HEK293 (cell line): ENCODE measurements at regions not wholly inside any gene's neighbourhood (a gene's known extent, or its start where the extent isn't known, plus 50 kb on each side); places are given as distances from the start of the nearest gene placed in this dataset.
A peak's percentile ranks its signal among the peaks of the same experiment; 100 is the strongest.
"Not testable (repeated sequence)": the region's sequence is repeated elsewhere in the genome, so short reads cannot be mapped to it uniquely, and the experiment has no call there.

Experiments used
- CTCF ChIA-PET: fragments of 350-600 bp; formaldehyde crosslinking; extraction: SDS; loops from one replicate; lab custom pipeline; 2021; ENCODE audit warnings: antibody characterized with exemption; lab: Yijun Ruan, JAX
- POLR2A ChIA-PET: fragments of 300-600 bp; formaldehyde crosslinking; extraction: SDS; loops from one replicate; lab custom pipeline; 2020; ENCODE audit warnings: antibody characterized with exemption, inconsistent platforms; lab: Yijun Ruan, JAX
- H3K27ac ChIP-seq: fragments of 200-500 bp; sonication (Bioruptor generic); 2 replicates; pipeline ENCODE4 v1.5.1; 2014; ENCODE audit warnings: low read depth, low read length, control low read depth, inconsistent platforms; ENCODE audit errors: extremely low read depth
- H3K36me3 ChIP-seq, 2 experiments: fragments of 200-500 bp in 1 of 2; sonication (Bioruptor generic) in 1 of 2; 1 replicate in 1 of 2; 2 replicates in 1 of 2; pipeline ENCODE4 v1.5.1; 2014 to 2017; ENCODE audit warnings: inconsistent platforms in 2 of 2, low read length in 2 of 2; ENCODE audit not compliant: control insufficient read depth in 2 of 2, insufficient read depth in 1 of 2
- H3K4me1 ChIP-seq: fragments of 200-500 bp; sonication (Bioruptor generic); 2 replicates; pipeline ENCODE4 v1.5.1; 2014; ENCODE audit warnings: mild to moderate bottlenecking, low read length, inconsistent platforms; ENCODE audit not compliant: control insufficient read depth, insufficient read depth
- H3K4me3 ChIP-seq: 2 replicates; pipeline ENCODE4 v1.5.1; 2011; ENCODE audit warnings: low read depth, mild to moderate bottlenecking, control low read depth, low read length, moderate library complexity
- H3K9me3 ChIP-seq: fragments of 200-500 bp; sonication (Bioruptor generic); 2 replicates; pipeline ENCODE4 v1.5.1; 2014; ENCODE audit warnings: low read depth, low read length, inconsistent platforms; ENCODE audit not compliant: control insufficient read depth, insufficient read depth
- EGR2 ChIP-seq: fragments of 450-650 bp; formaldehyde crosslinking; IDR thresholded peaks from 2 replicates; pipeline ENCODE4 v1.5.1; 2016; ENCODE audit warnings: low read depth, missing biosample characterization, missing genetic modification characterization
- GLIS2 ChIP-seq: fragments of 450-650 bp; formaldehyde crosslinking; IDR thresholded peaks from 2 replicates; pipeline ENCODE4 v1.5.1; 2016; ENCODE audit warnings: missing biosample characterization, missing genetic modification characterization
- HOXD13 ChIP-seq: sonication (generic); formaldehyde crosslinking; IDR thresholded peaks from 2 replicates; pipeline ENCODE4 v1.8.0; 2022; ENCODE audit warnings: missing genetic modification reagents, borderline replicate concordance
- SP2 ChIP-seq: fragments of 450-650 bp; formaldehyde crosslinking; IDR thresholded peaks from 2 replicates; pipeline ENCODE4 v1.5.1; 2016; ENCODE audit warnings: missing biosample characterization, missing genetic modification characterization
- ZBTB11 ChIP-seq: fragments of 450-650 bp; formaldehyde crosslinking; conservative IDR thresholded peaks from 2 replicates; pipeline ENCODE4 v1.5.1; 2016; ENCODE audit warnings: low read depth, missing biosample characterization, missing genetic modification characterization
- ZFHX2 ChIP-seq: fragments of 450-650 bp; formaldehyde crosslinking; conservative IDR thresholded peaks from 2 replicates; pipeline ENCODE4 v1.5.1; 2016; ENCODE audit warnings: missing biosample characterization, missing genetic modification characterization
- ZNF221 ChIP-seq: fragments of 450-650 bp; formaldehyde crosslinking; IDR thresholded peaks from 2 replicates; pipeline ENCODE4 v1.5.1; 2017; ENCODE audit warnings: missing biosample characterization, missing genetic modification characterization, borderline replicate concordance
- ZNF248 ChIP-seq: fragments of 450-650 bp; formaldehyde crosslinking; IDR thresholded peaks from 2 replicates; pipeline ENCODE4 v1.5.1; 2017; ENCODE audit warnings: missing biosample characterization, missing genetic modification characterization
- ZNF518A ChIP-seq: fragments of 450-650 bp; formaldehyde crosslinking; conservative IDR thresholded peaks from 2 replicates; pipeline ENCODE4 v1.5.1; 2016; ENCODE audit warnings: low read depth, missing biosample characterization, missing genetic modification characterization
- ZNF692 ChIP-seq: fragments of 450-650 bp; formaldehyde crosslinking; IDR thresholded peaks from 2 replicates; pipeline ENCODE4 v1.5.1; 2016; ENCODE audit warnings: missing biosample characterization, missing genetic modification characterization
- ZSCAN4 ChIP-seq: fragments of 450-650 bp; formaldehyde crosslinking; IDR thresholded peaks from 2 replicates; pipeline ENCODE4 v1.5.1; 2017; ENCODE audit warnings: missing biosample characterization, missing genetic modification characterization

GRCh38 chr12:115370650-115371049 lies 686.7 kb upstream of the TBX3 start (continued):
- no peak for TF ChIP-seq ZBTB11 (tag by site-specific recombination)

- Histone ChIP-seq H3K9me3 (no peaks in the 10 kb centered on the region), H3K27ac (no peak overlapping the region), H3K4me3 (no peak overlapping the region), H3K4me1 (no peaks in the 10 kb centered on the region), H3K36me3 (no peaks in the 10 kb centered on the region)
- TF ChIP-seq ZFHX2 (tag by site-specific recombination) (peak; percentile 57; the same call in 1 of the 2 replicates), ZNF248 (tag by site-specific recombination) (no peak), ZSCAN4 (no peak), ZNF221 (no peak), HOXD13 (no peak), ZNF518A (tag by site-specific recombination) (no peak), GLIS2 (no peak), SP2 (tag by site-specific recombination) (no peak), ZNF692 (tag by site-specific recombination) (no peak), EGR2 (tag by site-specific recombination) (peak; percentile 59; the same call in 1 of the 2 replicates)
- ChIA-PET POLR2A (no interaction called here), CTCF (interaction anchor here (0.5 kb wide), 2 partner anchors 15 to 392 kb away, joined by 3 read pairs; no protein-coding TSS in a partner anchor)
Observed at GRCh38 chr12:115370207-115370606, 686.2 kb upstream of the TBX3 start.

- H3K4me3 ChIP-seq, POLR2A ChIA-PET, CTCF ChIA-PET, H3K9me3 ChIP-seq, H3K4me1 ChIP-seq, H3K36me3 ChIP-seq, H3K27ac ChIP-seq: not testable (repeated sequence)
Observed at GRCh38 chr12:115366277-115366676, 682.3 kb upstream of the TBX3 start.

- H3K4me3 ChIP-seq, H3K36me3 ChIP-seq, H3K4me1 ChIP-seq, POLR2A ChIA-PET, H3K9me3 ChIP-seq, H3K27ac ChIP-seq, CTCF ChIA-PET: not testable (repeated sequence)
Observed at GRCh38 chr12:115365765-115366164, 681.8 kb upstream of the TBX3 start.
